ENCODE measurements at regions not wholly inside any gene's neighbourhood (a gene's known extent, or its start where the extent isn't known, plus 50 kb on each side); places are given as distances from the start of the nearest gene placed in this dataset.

DNA sequence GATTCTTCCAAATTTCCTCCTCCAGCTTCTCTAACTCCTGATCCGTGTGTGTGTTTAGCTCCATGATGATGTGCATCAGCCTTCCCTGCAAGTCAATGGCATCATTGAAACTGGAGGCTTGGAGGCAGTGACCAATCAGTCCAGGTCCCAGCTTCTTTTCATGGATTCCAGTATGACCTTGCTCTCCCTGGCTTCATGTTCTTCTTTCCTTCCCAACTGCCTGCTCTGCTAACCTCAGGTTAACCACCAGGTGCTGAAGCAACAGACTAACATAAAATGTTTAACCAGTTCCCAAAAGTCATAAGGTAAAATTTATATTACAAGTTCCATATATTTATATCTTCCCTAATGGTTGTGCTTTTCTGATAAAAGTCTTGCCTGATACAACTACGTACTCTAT lies 512.8 kb upstream of the EPHA7 start:
- TF ChIP-seq, protein P1, sequence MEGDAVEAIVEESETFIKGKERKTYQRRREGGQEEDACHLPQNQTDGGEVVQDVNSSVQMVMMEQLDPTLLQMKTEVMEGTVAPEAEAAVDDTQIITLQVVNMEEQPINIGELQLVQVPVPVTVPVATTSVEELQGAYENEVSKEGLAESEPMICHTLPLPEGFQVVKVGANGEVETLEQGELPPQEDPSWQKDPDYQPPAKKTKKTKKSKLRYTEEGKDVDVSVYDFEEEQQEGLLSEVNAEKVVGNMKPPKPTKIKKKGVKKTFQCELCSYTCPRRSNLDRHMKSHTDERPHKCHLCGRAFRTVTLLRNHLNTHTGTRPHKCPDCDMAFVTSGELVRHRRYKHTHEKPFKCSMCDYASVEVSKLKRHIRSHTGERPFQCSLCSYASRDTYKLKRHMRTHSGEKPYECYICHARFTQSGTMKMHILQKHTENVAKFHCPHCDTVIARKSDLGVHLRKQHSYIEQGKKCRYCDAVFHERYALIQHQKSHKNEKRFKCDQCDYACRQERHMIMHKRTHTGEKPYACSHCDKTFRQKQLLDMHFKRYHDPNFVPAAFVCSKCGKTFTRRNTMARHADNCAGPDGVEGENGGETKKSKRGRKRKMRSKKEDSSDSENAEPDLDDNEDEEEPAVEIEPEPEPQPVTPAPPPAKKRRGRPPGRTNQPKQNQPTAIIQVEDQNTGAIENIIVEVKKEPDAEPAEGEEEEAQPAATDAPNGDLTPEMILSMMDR (conservative IDR thresholded peaks at IDR 0.05) = no peak
- TF ChIP-seq ZFX (IDR thresholded peaks at IDR 0.05) = no peak
